ENCODE measurements at regions not wholly inside any gene's neighbourhood (a gene's known extent, or its start where the extent isn't known, plus 50 kb on each side); places are given as distances from the start of the nearest gene placed in this dataset.

GRCh38 chr14:46433381-46433780 lies 218.2 kb downstream of the RPL10L start:
- 8% methylated on average over 3 of the region's 3 CpGs for WGBS (ENCODE audit: low lambda C conversion rate)
- POLR2A ChIA-PET: no interaction called here

More at GRCh38 chr14:46433381-46433780, 218.2 kb downstream of the RPL10L start:
- Histone ChIP-seq H4K20me1 (ENCODE audit: insufficient read depth) (no peaks in the 10 kb centered on the region), H2AFZ (ENCODE audit: low read depth) (no peak overlapping the region), H3K36me3 (replicated peaks in 1 of 2; ENCODE audit: control insufficient read depth in 1 of 2, insufficient read depth in 2 of 2, low read length in 1 of 2) (no peaks in the 10 kb centered on the region), H3F3A (replicated peaks; ENCODE audit: insufficient read depth) (no peaks in the 10 kb centered on the region), H3K4me1 (ENCODE audit: control insufficient read depth in 1 of 2, insufficient read depth in 2 of 2, low read depth in 1 of 2, low read length in 1 of 2) (no peaks in the 10 kb centered on the region), H3K9ac (no peak overlapping the region), H3K27me3 (ENCODE audit: insufficient read depth) (no peaks in the 10 kb centered on the region), H3K4me2 (no peak overlapping the region), H3K79me2 (ENCODE audit: insufficient read depth) (no peaks in the 10 kb centered on the region), H3K9me3 (no peaks in the 10 kb centered on the region), H3K9me2 (no peaks in the 10 kb centered on the region), H3K4me3 (ENCODE audit: low read depth in 2 of 2, low read length in 1 of 2) (no peak overlapping the region), H3K27ac (ENCODE audit: low read depth in 2 of 2, low read length in 1 of 2) (no peak overlapping the region)
- CTCF ChIA-PET: no interaction called here
- TF ChIP-seq IRF3 (IDR thresholded peaks at IDR 0.05; ENCODE audit: low read depth, low read length) (no peak), GABPA (IDR thresholded peaks at IDR 0.05; ENCODE audit: low read depth) (no peak), RCOR1 (IDR thresholded peaks at IDR 0.05; ENCODE audit: low read length) (no peak), NRF1 (IDR thresholded peaks at IDR 0.05; ENCODE audit: low read depth, low read length) (no peak), FOXM1 (IDR thresholded peaks at IDR 0.05; ENCODE audit: low read depth) (no peak), RXRA (IDR thresholded peaks at IDR 0.05; ENCODE audit: borderline replicate concordance, low read depth) (no peak), FOXJ3 (CRISPR knock-in tag; IDR thresholded peaks at IDR 0.05) (no peak), GATA2 (CRISPR knock-in tag; IDR thresholded peaks at IDR 0.05) (no peak), PBX3 (IDR thresholded peaks at IDR 0.05) (no peak), EZH2phosphoT487 (IDR thresholded peaks at IDR 0.05; ENCODE audit: borderline replicate concordance, low read depth) (no peak), POLR2AphosphoS5 (IDR thresholded peaks at IDR 0.05; ENCODE audit: low read depth, low read length) (no peak), JUND (IDR thresholded peaks at IDR 0.05) (no peak), RAD21 (IDR thresholded peaks at IDR 0.05; ENCODE audit: low read length) (no peak), SMC3 (IDR thresholded peaks at IDR 0.05; ENCODE audit: low read depth, low read length) (no peak), MXI1 (IDR thresholded peaks at IDR 0.05; ENCODE audit: low read depth, low read length) (no peak), CHD2 (IDR thresholded peaks at IDR 0.05; ENCODE audit: low read length, partially characterized antibody) (no peak), ZBTB33 (IDR thresholded peaks at IDR 0.05; ENCODE audit: borderline replicate concordance, low read depth) (no peak), CTCF (IDR thresholded peaks at IDR 0.05) (no peak), ELF1 (IDR thresholded peaks at IDR 0.05) (no peak), USF2 (IDR thresholded peaks at IDR 0.05; ENCODE audit: borderline replicate concordance, low read depth, low read length) (no peak)
- DNase-seq: no peak

All from SK-N-SH (cell line).